ENCODE measurements at regions not wholly inside any gene's neighbourhood (a gene's known extent, or its start where the extent isn't known, plus 50 kb on each side); places are given as distances from the start of the nearest gene placed in this dataset.

- DNase-seq (ENCODE audit: low spot score) (no peak), FAIRE-seq (no peak)
Measured at GRCh38 chr5:88399561-88399960, 130.9 kb upstream of the TMEM161B start.

- no peak for DNase-seq (ENCODE audit: low spot score)
- no peak for FAIRE-seq
Measured at GRCh38 chr5:88398316-88398715, 129.7 kb upstream of the TMEM161B start.

GRCh38 chr5:88396751-88397281 is 128.2 kb upstream of the TMEM161B start:
- DNase-seq (ENCODE audit: low spot score): no peak
- FAIRE-seq: no peak

GRCh38 chr5:88396000-88396535 is 127.4 kb upstream of the TMEM161B start:
- DNase-seq (ENCODE audit: low spot score) (no peak), FAIRE-seq (no peak)

GRCh38 chr5:88395264-88395663 is 126.6 kb upstream of the TMEM161B start:
- DNase-seq (ENCODE audit: low spot score): no peak
- FAIRE-seq: no peak

GRCh38 chr5:88394536-88395175 is 126.0 kb upstream of the TMEM161B start:
- FAIRE-seq: no peak

GRCh38 chr5:88393716-88394535 is 125.3 kb upstream of the TMEM161B start:
- FAIRE-seq (no peak), DNase-seq (ENCODE audit: low spot score) (no peak)

More at GRCh38 chr5:88394536-88395175, 126.0 kb upstream of the TMEM161B start:
- DNase-seq (ENCODE audit: low spot score): no peak

- no peak for FAIRE-seq
- DNase-seq (ENCODE audit: low spot score): no peak
Measured at GRCh38 chr5:88393042-88393441, 124.4 kb upstream of the TMEM161B start.

GRCh38 chr5:88391991-88392390 is 123.3 kb upstream of the TMEM161B start:
- DNase-seq (ENCODE audit: low spot score) (no peak), FAIRE-seq (no peak)

- no peak for FAIRE-seq
- no peak for DNase-seq (ENCODE audit: low spot score)
Measured at GRCh38 chr5:88391116-88391515, 122.5 kb upstream of the TMEM161B start.

GRCh38 chr5:88390481-88390880 is 121.8 kb upstream of the TMEM161B start:
- DNase-seq (ENCODE audit: low spot score) (no peak), FAIRE-seq (no peak)

GRCh38 chr5:88390096-88390441 is 121.4 kb upstream of the TMEM161B start:
- DNase-seq (ENCODE audit: low spot score) (no peak), FAIRE-seq (no peak)

- FAIRE-seq (no peak), DNase-seq (ENCODE audit: low spot score) (no peak)
Measured at GRCh38 chr5:88389338-88390095, 120.9 kb upstream of the TMEM161B start.

- no peak for FAIRE-seq
- no peak for DNase-seq (ENCODE audit: low spot score)
Measured at GRCh38 chr5:88388476-88389337, 120.1 kb upstream of the TMEM161B start.

GRCh38 chr5:88384886-88385285 is 116.2 kb upstream of the TMEM161B start:
- DNase-seq (ENCODE audit: low spot score): no peak
- no peak for FAIRE-seq

GRCh38 chr5:88380332-88380731 is 111.7 kb upstream of the TMEM161B start:
- no peak for FAIRE-seq

GRCh38 chr5:88377705-88378656 is 109.3 kb upstream of the TMEM161B start:
- FAIRE-seq (no peak), DNase-seq (ENCODE audit: low spot score) (no peak)

More at GRCh38 chr5:88380332-88380731, 111.7 kb upstream of the TMEM161B start:
- DNase-seq (ENCODE audit: low spot score): no peak

GRCh38 chr5:88377240-88377639 is 108.6 kb upstream of the TMEM161B start:
- no peak for DNase-seq (ENCODE audit: low spot score)

GRCh38 chr5:88376728-88377127 is 108.1 kb upstream of the TMEM161B start:
- DNase-seq (ENCODE audit: low spot score) (no peak), FAIRE-seq (no peak)

More at GRCh38 chr5:88377240-88377639, 108.6 kb upstream of the TMEM161B start:
- FAIRE-seq: no peak
